SH-SY5Y (cell line): ENCODE measurements at regions not wholly inside any gene's neighbourhood (a gene's known extent, or its start where the extent isn't known, plus 50 kb on each side); places are given as distances from the start of the nearest gene placed in this dataset.

Experiments
- GATA2 ChIP-seq: IDR thresholded peaks from 2 replicates; pipeline ENCODE4 v1.6.1; 2011; ENCODE audit warnings: mild to moderate bottlenecking, low read depth, low read length
- GATA3 ChIP-seq: IDR thresholded peaks from 2 replicates; pipeline ENCODE4 v1.6.1; 2011; ENCODE audit warnings: low read depth, mild to moderate bottlenecking, low read length, moderate library complexity

- TF ChIP-seq GATA3: no peak
- no peak for TF ChIP-seq GATA2
Observed at GRCh38 chr15:62452667-62453066, 287.6 kb upstream of the C2CD4B start.
